HEK293T (cell line): ENCODE measurements at regions not wholly inside any gene's neighbourhood (a gene's known extent, or its start where the extent isn't known, plus 50 kb on each side); places are given as distances from the start of the nearest gene placed in this dataset.

Experiments used
- BHLHE40 ChIP-seq: fragments of 450-650 bp; IDR thresholded peaks from 2 replicates; pipeline ENCODE4 v1.6.1; 2016; ENCODE audit warnings: mild to moderate bottlenecking, moderate library complexity, borderline replicate concordance
- FOXM1 ChIP-seq: fragments of 450-650 bp; IDR thresholded peaks from 2 replicates; pipeline ENCODE4 v1.6.1; 2017; ENCODE audit warnings: mild to moderate bottlenecking, borderline replicate concordance
- SP1 ChIP-seq: fragments of 450-650 bp; IDR thresholded peaks from 2 replicates; pipeline ENCODE4 v1.6.1; 2017
- SUZ12 ChIP-seq: fragments of 450-650 bp; IDR thresholded peaks from 2 replicates; pipeline ENCODE4 v1.6.1; 2016; ENCODE audit warnings: mild to moderate bottlenecking

DNA sequence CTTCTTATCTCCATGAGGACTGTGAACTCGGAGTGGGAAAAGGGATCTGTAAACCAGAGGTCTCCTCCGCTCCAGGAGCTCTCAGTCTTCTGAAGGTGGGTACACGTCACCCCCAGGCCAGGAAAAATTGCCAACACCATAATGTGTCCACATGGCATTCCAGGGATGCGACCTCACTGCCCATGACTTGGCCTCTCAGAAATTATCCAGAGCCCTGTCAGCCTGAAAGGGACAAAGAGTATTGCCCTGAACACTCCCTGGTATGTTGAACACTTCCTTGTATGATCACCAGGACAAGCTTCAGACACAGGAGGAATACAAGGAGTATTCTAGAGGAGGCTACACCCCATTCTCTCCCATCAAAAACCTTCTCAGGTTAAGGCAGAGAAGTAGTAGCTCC is 81.0 kb upstream of the SLC7A1 start:
- TF ChIP-seq SP1 = no peak
- no peak for TF ChIP-seq FOXM1
- TF ChIP-seq SUZ12 = no peak
- TF ChIP-seq BHLHE40 = no peak
